ENCODE measurements at regions not wholly inside any gene's neighbourhood (a gene's known extent, or its start where the extent isn't known, plus 50 kb on each side); places are given as distances from the start of the nearest gene placed in this dataset.

DNA sequence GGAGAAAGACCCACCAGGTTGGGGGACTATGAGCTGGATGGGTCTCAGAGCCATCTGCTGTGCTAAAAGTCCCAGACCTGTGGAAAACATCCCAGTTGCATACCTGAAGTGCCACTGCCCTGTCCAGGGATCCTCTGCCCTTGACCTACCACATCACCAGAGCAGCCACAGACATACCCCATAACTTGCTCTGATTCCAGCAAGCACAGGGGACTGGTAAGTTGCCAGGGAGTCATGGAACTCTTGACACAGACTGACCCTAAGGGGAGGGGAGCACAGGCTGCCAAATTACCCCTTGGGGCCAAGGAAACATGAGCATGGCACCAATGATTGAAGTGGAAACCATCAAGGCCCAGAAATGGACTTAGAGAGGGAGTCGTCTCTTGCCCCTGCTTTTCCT is 1335.1 kb upstream of the ALCAM start:
- TF ChIP-seq NFRKB (IDR thresholded peaks at IDR 0.05) (no peak), SUZ12 (IDR thresholded peaks at IDR 0.05) (no peak), FOXA1 (IDR thresholded peaks at IDR 0.05) (no peak), ZNF384 (IDR thresholded peaks at IDR 0.05) (no peak), TARDBP (IDR thresholded peaks at IDR 0.05) (no peak), SP1 (IDR thresholded peaks at IDR 0.05) (no peak), LEF1 (IDR thresholded peaks at IDR 0.05; ENCODE audit: borderline replicate concordance) (no peak), FOXK2 (IDR thresholded peaks at IDR 0.05) (no peak)
- TF ChIP-seq, protein P1, sequence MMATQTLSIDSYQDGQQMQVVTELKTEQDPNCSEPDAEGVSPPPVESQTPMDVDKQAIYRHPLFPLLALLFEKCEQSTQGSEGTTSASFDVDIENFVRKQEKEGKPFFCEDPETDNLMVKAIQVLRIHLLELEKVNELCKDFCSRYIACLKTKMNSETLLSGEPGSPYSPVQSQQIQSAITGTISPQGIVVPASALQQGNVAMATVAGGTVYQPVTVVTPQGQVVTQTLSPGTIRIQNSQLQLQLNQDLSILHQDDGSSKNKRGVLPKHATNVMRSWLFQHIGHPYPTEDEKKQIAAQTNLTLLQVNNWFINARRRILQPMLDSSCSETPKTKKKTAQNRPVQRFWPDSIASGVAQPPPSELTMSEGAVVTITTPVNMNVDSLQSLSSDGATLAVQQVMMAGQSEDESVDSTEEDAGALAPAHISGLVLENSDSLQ (IDR thresholded peaks at IDR 0.05) = no peak

Measured in HEK293T (cell line).